MM.1S (cell line): ENCODE measurements at regions not wholly inside any gene's neighbourhood (a gene's known extent, or its start where the extent isn't known, plus 50 kb on each side); places are given as distances from the start of the nearest gene placed in this dataset.

Experiments
- DNase-seq: peaks from one replicate; pipeline ENCODE4 v3.0.0-alpha.2; 2015
- H2AFZ ChIP-seq: fragments of 300-600 bp; sonication (generic); 2 replicates; pipeline ENCODE4 v1.6.0; 2016; ENCODE audit warnings: antibody characterized with exemption, low read length
- H3F3A ChIP-seq: fragments of 300-600 bp; sonication (generic); 2 replicates; pipeline ENCODE4 v1.6.1; 2016; ENCODE audit warnings: mild to moderate bottlenecking, antibody characterized with exemption, low read length, moderate library complexity, mixed read lengths; ENCODE audit not compliant: insufficient read depth
- H3K27ac ChIP-seq: fragments of 300-600 bp; sonication (generic); 2 replicates; pipeline ENCODE4 v1.5.1; 2016; ENCODE audit warnings: mild to moderate bottlenecking, low read length
- H3K27me3 ChIP-seq: fragments of 300-600 bp; sonication (generic); replicated peaks from 2 replicates; pipeline ENCODE4 v1.6.0; 2016; ENCODE audit warnings: low read length; ENCODE audit not compliant: insufficient read depth
- H3K36me3 ChIP-seq: fragments of 300-600 bp; sonication (generic); replicated peaks from 2 replicates; pipeline ENCODE4 v1.6.1; 2016; ENCODE audit warnings: mild to moderate bottlenecking, low read length, mixed read lengths; ENCODE audit not compliant: insufficient read depth
- H3K4me1 ChIP-seq: fragments of 300-600 bp; sonication (generic); 2 replicates; pipeline ENCODE4 v1.6.1; 2016; ENCODE audit warnings: low read length, mixed read lengths
- H3K4me2 ChIP-seq: fragments of 300-600 bp; sonication (generic); 2 replicates; pipeline ENCODE4 v1.6.0; 2016; ENCODE audit warnings: low read depth, low read length
- H3K4me3 ChIP-seq: fragments of 300-600 bp; sonication (generic); 2 replicates; pipeline ENCODE4 v1.5.1; 2016; ENCODE audit warnings: low read length, mixed read lengths
- H3K79me2 ChIP-seq: fragments of 300-600 bp; sonication (generic); 2 replicates; pipeline ENCODE4 v1.6.1; 2016; ENCODE audit warnings: mixed run types, low read length, mixed read lengths
- H3K9ac ChIP-seq: fragments of 300-600 bp; sonication (generic); 2 replicates; pipeline ENCODE4 v1.6.1; 2016; ENCODE audit warnings: low read length, mixed read lengths
- H3K9me2 ChIP-seq: fragments of 300-600 bp; sonication (generic); replicated peaks from 2 replicates; pipeline ENCODE4 v1.6.1; 2016; ENCODE audit warnings: mild to moderate bottlenecking, low read length, mixed read lengths; ENCODE audit not compliant: insufficient read depth
- H3K9me3 ChIP-seq: fragments of 300-600 bp; sonication (generic); replicated peaks from 2 replicates; pipeline ENCODE4 v1.6.1; 2016; ENCODE audit warnings: mild to moderate bottlenecking, low read length, mixed read lengths; ENCODE audit not compliant: insufficient read depth
- H4K20me1 ChIP-seq: fragments of 300-600 bp; sonication (generic); 2 replicates; pipeline ENCODE4 v1.6.1; 2016; ENCODE audit warnings: mild to moderate bottlenecking, low read length, moderate library complexity, mixed read lengths; ENCODE audit not compliant: insufficient read depth
- EZH2 ChIP-seq: fragments of 300-600 bp; sonication (generic); optimal IDR thresholded peaks from 2 replicates; pipeline ENCODE3; 2017; ENCODE audit warnings: low read depth, mild to moderate bottlenecking, antibody characterized with exemption, low read length, mixed read lengths
- EZH2phosphoT487 ChIP-seq: fragments of 300-600 bp; sonication (generic); IDR thresholded peaks from 2 replicates; pipeline ENCODE4 v1.6.1; 2018; ENCODE audit warnings: antibody characterized with exemption, low read length
- TF ChIP-seq, protein P1 (sequence below): fragments of 300-600 bp; sonication (generic); IDR thresholded peaks from 2 replicates; pipeline ENCODE4 v1.5.1; 2016; ENCODE audit warnings: antibody characterized with exemption, low read length, mixed read lengths

- no peaks in the 10 kb centered on the region for H3F3A ChIP-seq
- no peaks in the 10 kb centered on the region for H4K20me1 ChIP-seq
- no peaks in the 10 kb centered on the region for H3K36me3 ChIP-seq
- H3K4me3 ChIP-seq, result no peak overlapping the region
- no peak for DNase-seq
- H3K27me3 ChIP-seq, result no peaks in the 10 kb centered on the region
- TF ChIP-seq EZH2phosphoT487 (no peak), EZH2 (no peak)
- TF ChIP-seq, protein P1, sequence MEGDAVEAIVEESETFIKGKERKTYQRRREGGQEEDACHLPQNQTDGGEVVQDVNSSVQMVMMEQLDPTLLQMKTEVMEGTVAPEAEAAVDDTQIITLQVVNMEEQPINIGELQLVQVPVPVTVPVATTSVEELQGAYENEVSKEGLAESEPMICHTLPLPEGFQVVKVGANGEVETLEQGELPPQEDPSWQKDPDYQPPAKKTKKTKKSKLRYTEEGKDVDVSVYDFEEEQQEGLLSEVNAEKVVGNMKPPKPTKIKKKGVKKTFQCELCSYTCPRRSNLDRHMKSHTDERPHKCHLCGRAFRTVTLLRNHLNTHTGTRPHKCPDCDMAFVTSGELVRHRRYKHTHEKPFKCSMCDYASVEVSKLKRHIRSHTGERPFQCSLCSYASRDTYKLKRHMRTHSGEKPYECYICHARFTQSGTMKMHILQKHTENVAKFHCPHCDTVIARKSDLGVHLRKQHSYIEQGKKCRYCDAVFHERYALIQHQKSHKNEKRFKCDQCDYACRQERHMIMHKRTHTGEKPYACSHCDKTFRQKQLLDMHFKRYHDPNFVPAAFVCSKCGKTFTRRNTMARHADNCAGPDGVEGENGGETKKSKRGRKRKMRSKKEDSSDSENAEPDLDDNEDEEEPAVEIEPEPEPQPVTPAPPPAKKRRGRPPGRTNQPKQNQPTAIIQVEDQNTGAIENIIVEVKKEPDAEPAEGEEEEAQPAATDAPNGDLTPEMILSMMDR, result no peak
- no peaks in the 10 kb centered on the region for H3K4me1 ChIP-seq
- no peaks in the 10 kb centered on the region for H3K79me2 ChIP-seq
- H3K9me2 ChIP-seq, result no peaks in the 10 kb centered on the region
- H3K9me3 ChIP-seq, result no peaks in the 10 kb centered on the region
- H3K27ac ChIP-seq, result no peak overlapping the region
- no peak overlapping the region for H3K4me2 ChIP-seq
- no peak overlapping the region for H2AFZ ChIP-seq
- H3K9ac ChIP-seq, result no peak overlapping the region
Measured at GRCh38 chr6:21371676-21372171, 221.8 kb upstream of the SOX4 start.

GRCh38 chr6:21375151-21376116 is 218.1 kb upstream of the SOX4 start:
- Histone ChIP-seq H3K79me2 (no peaks in the 10 kb centered on the region), H2AFZ (no peak overlapping the region), H3K9me3 (no peaks in the 10 kb centered on the region), H3K9me2 (no peaks in the 10 kb centered on the region), H3K4me3 (no peak overlapping the region), H3K4me2 (no peak overlapping the region), H3F3A (no peaks in the 10 kb centered on the region), H4K20me1 (no peaks in the 10 kb centered on the region), H3K4me1 (no peaks in the 10 kb centered on the region), H3K27ac (no peak overlapping the region), H3K9ac (no peak overlapping the region), H3K27me3 (no peaks in the 10 kb centered on the region), H3K36me3 (no peaks in the 10 kb centered on the region)
- TF ChIP-seq EZH2phosphoT487 (no peak), EZH2 (no peak)
- TF ChIP-seq, protein P1, result no peak
- DNase-seq, result no peak

GRCh38 chr6:21377356-21377755 is 216.2 kb upstream of the SOX4 start:
- no peaks in the 10 kb centered on the region for H3K9me2 ChIP-seq
- H3K27ac ChIP-seq, result no peak overlapping the region
- no peaks in the 10 kb centered on the region for H3K4me1 ChIP-seq
- no peaks in the 10 kb centered on the region for H4K20me1 ChIP-seq
- DNase-seq, result no peak
- H3K79me2 ChIP-seq, result no peaks in the 10 kb centered on the region
- TF ChIP-seq, protein P1, result no peak
- TF ChIP-seq EZH2 (no peak), EZH2phosphoT487 (no peak)
- H3K27me3 ChIP-seq, result no peaks in the 10 kb centered on the region
- H3K9ac ChIP-seq, result no peak overlapping the region
- no peak overlapping the region for H3K4me3 ChIP-seq
- no peak overlapping the region for H2AFZ ChIP-seq
- no peaks in the 10 kb centered on the region for H3F3A ChIP-seq
- H3K9me3 ChIP-seq, result no peaks in the 10 kb centered on the region
- no peak overlapping the region for H3K4me2 ChIP-seq
- no peaks in the 10 kb centered on the region for H3K36me3 ChIP-seq
